NCI-H345 (cell line): ENCODE measurements at regions not wholly inside any gene's neighbourhood (a gene's known extent, or its start where the extent isn't known, plus 50 kb on each side); places are given as distances from the start of the nearest gene placed in this dataset.
"Not testable (repeated sequence)": the region's sequence is repeated elsewhere in the genome, so short reads cannot be mapped to it uniquely, and the experiment has no call there.

Source experiments
- DNase-seq: peaks from one replicate; lab custom pipeline; 2025; lab: John Stamatoyannopoulos, UW

DNA sequence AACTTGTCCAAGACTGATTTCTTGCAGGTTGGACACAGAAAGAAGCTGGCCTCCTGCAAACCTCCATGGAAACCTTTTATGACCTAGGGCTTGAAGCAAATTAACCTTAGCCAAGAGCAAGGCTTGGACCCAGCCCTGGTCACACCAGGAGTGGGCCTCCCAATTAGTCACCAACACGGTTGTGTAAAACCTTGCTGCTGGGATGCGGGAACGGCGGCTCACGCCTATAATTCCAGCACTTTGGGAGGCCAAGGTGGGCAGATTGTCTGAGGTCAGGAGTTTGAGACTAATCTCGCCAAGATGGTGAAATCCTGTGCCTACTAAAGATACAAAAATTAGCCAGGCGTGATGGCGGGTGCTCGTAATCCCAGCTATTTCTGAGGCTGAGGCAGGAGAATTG is 419.9 kb downstream of the AASDHPPT start:
- no peak for DNase-seq

- no peak for DNase-seq
Observed at GRCh38 chr11:106497822-106498221, 420.4 kb downstream of the AASDHPPT start.

DNA sequence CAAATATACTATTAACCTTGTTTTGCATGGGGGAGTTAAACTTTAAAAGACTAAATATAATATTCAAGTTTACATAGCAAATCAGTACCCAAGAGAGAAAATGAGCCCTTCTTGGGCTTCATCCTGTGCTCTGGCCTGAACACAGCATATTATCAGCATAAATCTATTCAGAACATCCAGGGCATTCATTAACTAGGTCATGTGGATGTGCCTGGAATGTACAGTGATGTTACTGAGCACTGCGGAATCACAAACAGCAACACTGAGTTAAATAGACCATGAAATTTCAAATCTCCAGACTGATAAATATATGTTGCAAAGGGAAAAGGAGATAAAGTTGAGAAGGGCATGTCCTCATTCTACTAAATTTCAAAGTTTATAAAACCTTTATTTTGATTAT is 426.4 kb downstream of the AASDHPPT start:
- DNase-seq: no peak

GRCh38 chr11:106507645-106508306 is 430.3 kb downstream of the AASDHPPT start:
- no peak for DNase-seq

DNA sequence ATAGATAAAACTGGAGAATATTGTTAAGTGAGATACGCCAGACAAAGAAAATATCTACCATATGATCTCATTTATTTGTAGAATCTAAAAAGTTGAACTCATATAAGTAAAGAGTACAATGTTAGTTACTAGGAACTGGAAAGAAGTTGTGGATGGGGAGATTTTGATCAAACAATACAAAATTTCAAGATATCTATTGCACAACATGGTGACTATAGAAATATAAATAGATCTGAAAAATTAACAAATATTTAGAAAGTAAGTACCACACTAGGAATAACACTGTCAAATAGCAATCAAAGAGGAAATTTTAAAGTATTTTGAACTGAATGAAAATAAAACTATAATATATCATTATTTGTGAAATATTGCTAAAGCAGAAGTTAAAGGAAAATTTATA is 437.2 kb downstream of the AASDHPPT start:
- DNase-seq: no peak

GRCh38 chr11:106517426-106517825 is 440.0 kb downstream of the AASDHPPT start:
- no peak for DNase-seq

- DNase-seq: no peak
Observed at GRCh38 chr11:106520146-106520912, 442.9 kb downstream of the AASDHPPT start.

- no peak for DNase-seq
Observed at GRCh38 chr11:106520920-106521319, 443.5 kb downstream of the AASDHPPT start.

GRCh38 chr11:106523171-106523570 is 445.7 kb downstream of the AASDHPPT start:
- DNase-seq: no peak

DNA sequence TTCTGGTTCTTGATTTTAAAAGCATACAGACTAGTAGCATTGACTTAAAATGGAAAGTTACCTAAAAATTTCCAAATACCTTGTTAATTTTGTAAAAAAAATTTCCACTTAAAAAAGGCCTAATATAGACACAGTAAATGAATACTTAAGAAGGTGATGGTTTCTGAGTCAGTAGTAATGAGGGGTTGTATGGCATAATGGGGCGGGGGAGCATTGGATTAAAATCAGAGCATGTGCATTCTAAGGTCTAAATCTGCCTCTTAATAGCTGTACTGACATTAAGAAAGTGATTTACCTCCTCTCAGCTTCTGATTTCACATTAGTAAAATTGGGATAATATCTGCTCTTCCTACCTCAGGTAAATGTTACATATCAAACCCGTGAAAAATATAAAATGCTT is 446.5 kb downstream of the AASDHPPT start:
- DNase-seq: no peak

GRCh38 chr11:106524436-106524835 is 447.0 kb downstream of the AASDHPPT start:
- DNase-seq: no peak

GRCh38 chr11:106531648-106532047 is 454.2 kb downstream of the AASDHPPT start:
- DNase-seq: not testable (repeated sequence)

DNA sequence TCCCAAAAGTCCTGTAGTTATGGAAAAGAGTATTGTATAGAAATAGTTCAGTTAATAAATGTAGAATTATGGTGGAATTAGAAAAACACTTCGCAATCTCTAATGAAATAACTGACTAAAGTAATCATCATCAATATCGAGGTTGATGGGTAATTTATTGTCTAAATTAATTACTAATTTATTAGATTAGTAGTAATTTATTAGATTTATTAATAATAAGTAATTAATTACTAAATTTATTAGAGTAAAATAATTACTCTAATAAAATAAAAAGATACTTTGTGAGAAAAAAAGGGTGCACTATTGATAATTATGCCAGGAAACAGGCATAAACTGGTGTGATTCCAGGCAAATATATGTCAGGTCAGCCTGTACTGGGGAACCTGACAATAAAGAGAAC is 455.6 kb downstream of the AASDHPPT start:
- DNase-seq: no peak

DNA sequence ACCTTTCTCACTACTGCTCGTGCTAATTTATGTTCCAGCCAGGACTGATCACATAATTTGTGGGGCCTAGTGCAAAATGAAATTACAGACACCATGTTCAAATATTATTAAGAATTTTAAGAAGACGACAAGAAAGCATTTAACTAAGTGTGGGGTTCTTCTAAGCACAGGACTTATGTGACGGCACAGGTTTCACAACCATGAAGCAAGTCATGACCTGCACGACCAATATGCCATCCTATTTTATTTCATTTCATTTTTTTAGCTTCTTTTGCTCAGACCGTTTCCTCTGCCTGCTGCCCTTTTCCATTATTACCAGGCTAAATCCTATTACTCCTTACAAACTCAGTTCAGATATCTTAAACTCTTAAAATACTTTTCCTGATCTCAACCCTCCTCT is 462.5 kb downstream of the AASDHPPT start:
- no peak for DNase-seq

DNA sequence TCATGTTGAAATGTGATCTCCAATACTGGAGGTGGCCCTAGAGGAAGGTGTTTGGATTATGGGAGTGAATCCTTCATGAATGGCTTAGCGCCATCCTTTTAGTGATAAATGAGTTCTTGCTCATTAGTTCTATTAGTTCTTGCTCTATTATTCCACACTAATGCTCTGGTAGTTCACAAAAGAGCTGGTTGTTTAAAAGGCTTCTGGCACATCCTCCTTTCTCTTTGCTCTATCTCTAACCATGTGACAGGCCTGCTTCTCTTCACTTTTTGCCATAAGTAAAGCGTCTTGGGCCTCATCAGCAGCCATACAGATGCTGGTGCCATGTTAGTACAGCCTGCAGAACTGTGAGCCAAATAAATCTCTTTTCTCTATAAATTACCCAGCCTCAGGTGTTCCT is 469.9 kb downstream of the GUCY1A2 start:
- no peak for DNase-seq

DNA sequence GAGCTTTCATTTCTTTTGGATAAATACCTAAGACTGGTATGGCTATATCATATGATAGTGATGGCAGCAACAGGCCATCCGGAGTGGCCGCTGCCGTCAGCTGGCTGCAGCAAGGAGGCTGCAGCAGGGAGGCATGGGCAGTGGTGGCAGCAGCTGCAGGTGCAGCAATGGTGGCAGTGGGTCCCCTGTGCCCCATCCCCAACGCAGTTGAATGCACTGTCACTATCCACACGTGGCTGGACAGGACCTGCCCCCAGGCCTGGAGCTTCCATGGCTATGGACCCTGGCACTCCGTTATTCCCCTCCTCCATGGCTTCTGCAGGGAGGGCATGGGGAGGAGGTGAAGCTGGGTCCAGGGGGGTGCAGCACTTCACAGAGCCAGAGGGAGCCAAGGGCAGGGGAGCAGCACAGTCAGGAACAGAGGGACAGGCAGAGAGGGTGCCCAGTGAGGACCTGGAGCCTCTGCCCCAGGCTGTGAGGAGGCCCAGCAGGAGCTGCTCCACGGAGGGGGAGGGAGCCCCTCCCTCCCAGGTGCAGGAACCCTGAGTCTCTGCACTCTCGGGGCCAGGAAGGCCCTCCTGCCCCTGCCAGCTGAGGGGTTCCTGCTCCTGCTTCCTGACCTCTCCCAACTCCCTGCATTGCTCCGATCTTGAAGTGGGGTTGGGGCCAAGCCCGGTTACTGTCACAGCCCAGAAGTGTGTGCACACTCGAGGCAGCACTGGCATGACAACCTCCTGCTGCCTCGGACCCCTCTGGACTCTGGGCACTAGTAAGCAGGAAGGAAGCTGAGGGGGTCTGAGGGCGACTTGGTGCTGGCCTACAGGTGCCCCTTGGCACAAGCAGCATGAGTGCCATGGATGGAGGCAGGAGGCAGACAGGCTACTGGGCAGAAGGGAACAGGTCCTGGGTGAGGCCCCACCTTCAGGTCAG is 466.3 kb downstream of the GUCY1A2 start:
- DNase-seq: no peak

- DNase-seq: no peak
Observed at GRCh38 chr11:106552694-106553203, 465.5 kb downstream of the GUCY1A2 start.

DNA sequence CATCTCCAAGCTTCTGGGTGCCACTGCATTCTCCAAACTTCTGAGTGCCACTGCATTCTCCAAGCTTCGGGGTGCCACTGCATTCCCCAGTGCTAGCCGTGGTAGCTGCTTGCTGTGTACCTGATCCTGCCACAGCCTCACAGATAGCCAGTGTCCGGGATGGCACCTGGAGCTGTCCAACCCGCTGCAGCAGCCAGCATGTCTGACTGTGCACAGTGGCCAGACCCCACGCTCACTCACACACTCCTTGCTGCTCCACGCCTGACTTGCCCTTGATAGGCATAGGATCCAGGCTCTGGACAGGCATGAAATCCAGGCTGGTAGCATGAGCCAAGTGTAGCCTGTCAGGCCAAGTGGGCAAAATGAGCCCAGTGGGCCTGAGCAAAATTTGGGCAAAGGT is 465.0 kb downstream of the GUCY1A2 start:
- DNase-seq: no peak

- not testable (repeated sequence) for DNase-seq
Observed at GRCh38 chr11:106555566-106556250, 462.6 kb downstream of the GUCY1A2 start.

- DNase-seq: no peak
Observed at GRCh38 chr11:106565326-106565725, 452.9 kb downstream of the GUCY1A2 start.

- DNase-seq: no peak
Observed at GRCh38 chr11:106568632-106569031, 449.6 kb downstream of the GUCY1A2 start.

GRCh38 chr11:106577384-106577783 is 440.9 kb downstream of the GUCY1A2 start:
- DNase-seq: not testable (repeated sequence)
